Transverse colon (tissue), 4 donors: ENCODE measurements at regions not wholly inside any gene's neighbourhood (a gene's known extent, or its start where the extent isn't known, plus 50 kb on each side); places are given as distances from the start of the nearest gene placed in this dataset.

Experiments used
- DNase-seq: peaks from one replicate; pipeline ENCODE4 v3.0.0-alpha.2; 2019
- H3K27ac ChIP-seq, 4 donors: fragments of 200-600 bp; sonication (generic); 2 replicates each; pipeline ENCODE4 v1.5.1; 2016 to 2018; ENCODE audit warnings: inconsistent platforms in 4 of 4
- H3K27me3 ChIP-seq: fragments of 200-600 bp; sonication (generic); 2 replicates; pipeline ENCODE4 v1.5.1; 2017; ENCODE audit warnings: inconsistent platforms
- H3K36me3 ChIP-seq, 4 donors: fragments of 200-600 bp; sonication (generic); 2 replicates each; pipeline ENCODE4 v1.5.1; 2017 to 2019; ENCODE audit warnings: inconsistent platforms in 4 of 4
- H3K4me1 ChIP-seq, 4 donors: fragments of 200-600 bp; sonication (generic); 2 replicates each; pipeline ENCODE4 v1.5.1; 2017 to 2020; ENCODE audit warnings: inconsistent platforms in 4 of 4
- H3K4me3 ChIP-seq, 4 donors: fragments of 200-600 bp; sonication (generic); 1 replicate in 1 of 4; 2 replicates in 3 of 4; pipeline versions ENCODE4 v1.5.1 to v1.6.1; 2017 to 2019; ENCODE audit warnings: inconsistent platforms in 4 of 4
- H3K9me3 ChIP-seq, 2 donors: fragments of 200-600 bp; sonication (generic); 2 replicates each; pipeline ENCODE4 v1.5.1; 2017 to 2019; ENCODE audit warnings: inconsistent platforms in 2 of 2
- CTCF ChIP-seq, 5 experiments: fragments of 200-600 bp in 3 of 5; fragments of 450-650 bp in 2 of 5; sonication (generic) in 3 of 5; IDR thresholded peaks; 1 replicate in 2 of 5; 2 replicates in 3 of 5; pipeline ENCODE4 v1.5.1; 2016 to 2017; ENCODE audit warnings: antibody characterized with exemption in 5 of 5, inconsistent platforms in 3 of 5, mild to moderate bottlenecking in 2 of 5, moderate library complexity in 1 of 5
- EP300 ChIP-seq: sonication (generic); formaldehyde crosslinking; IDR thresholded peaks from one replicate; pipeline ENCODE4 v1.6.1; 2017; ENCODE audit warnings: antibody characterized with exemption, low read depth
- POLR2A ChIP-seq: fragments of 450-650 bp; IDR thresholded peaks from one replicate; pipeline ENCODE4 v1.6.1; 2016; ENCODE audit warnings: antibody characterized with exemption, mild to moderate bottlenecking, moderate library complexity
- POLR2AphosphoS5 ChIP-seq, 3 donors: sonication (generic); formaldehyde crosslinking; IDR thresholded peaks; one replicate each; pipeline ENCODE4 v1.6.1; 2016; ENCODE audit warnings: antibody characterized with exemption in 3 of 3
- WGBS, 2 donors: methylation state at CpG; one replicate each; pipeline ENCODE4 v1.1.5; 2018; ENCODE audit warnings: low coverage in 1 of 2; 5-methylcytosine and 5-hydroxymethylcytosine counted together
- in situ Hi-C, 4 donors: fragments of 200-750 bp; cut with MboI; loops; one replicate each; pipeline versions ENCODE4 v1.15.0 to v1.15.1; 2017; ENCODE audit warnings: low sequenced_read_pairs in 3 of 4, low pct_ligation_motif_present in 1 of 4, low pct_unique_long_range_greater_than_20kb in 1 of 4
- intact Hi-C: fragments of 100-400 bp; cut with DNase I; formaldehyde crosslinking; loops from one replicate; pipeline ENCODE4 v1.15.1; 2023; ENCODE audit warnings: low total_unique reads

- Histone ChIP-seq H3K27ac (peak overlapping the region; percentile 91 to 92 (median 92)), H3K9me3 (no peaks in the 10 kb centered on the region), H3K4me3 (peak overlapping the region; percentile 33 to 84 (median 78)), H3K36me3 (no peaks in the 10 kb centered on the region), H3K27me3 (no peaks in the 10 kb centered on the region), H3K4me1 (peaks cover 0 to 19% (median 9%) of the 10 kb centered on the region in 4 donors)
- TF ChIP-seq CTCF (IDR thresholded peaks at IDR 0.05): no peak
- no peak for TF ChIP-seq EP300
- no peak for TF ChIP-seq POLR2AphosphoS5 (IDR thresholded peaks at IDR 0.05)
- no peak for TF ChIP-seq POLR2A
- WGBS, 2 donors: 6 to 11% methylated on average over 9 to 12 of the region's 12 CpGs
- no peak for DNase-seq
- in situ Hi-C loops: no loop called here
- intact Hi-C loops: loop anchor here (10.0 kb wide), 1 partner anchor 184 kb away; no protein-coding TSS in a partner anchor
These were observed 188.8 kb downstream of the ZEB2 start for GRCh38 chr2:144330951-144331673.

GRCh38 chr2:144329472-144329871 lies 190.4 kb downstream of the ZEB2 start:
- no peak for DNase-seq
- WGBS, 2 donors: 83 to 94% methylated on average over 2 of the region's 2 CpGs

GRCh38 chr2:144328938-144329337 lies 191.0 kb downstream of the ZEB2 start:
- Histone ChIP-seq H3K36me3 (no peaks in the 10 kb centered on the region), H3K27ac (no peak overlapping the region), H3K27me3 (no peaks in the 10 kb centered on the region), H3K4me1 (peaks cover 0 to 27% (median 11%) of the 10 kb centered on the region in 4 donors), H3K9me3 (no peaks in the 10 kb centered on the region), H3K4me3 (no peak overlapping the region)
- in situ Hi-C loops (no loop called here), intact Hi-C loops (no loop called here)
- TF ChIP-seq POLR2AphosphoS5 (IDR thresholded peaks at IDR 0.05) (no peak), EP300 (no peak), POLR2A (no peak), CTCF (IDR thresholded peaks at IDR 0.05) (no peak)
- no peak for DNase-seq
- WGBS, 2 donors: 75 to 93% methylated on average over 5 to 7 of the region's 7 CpGs

More at GRCh38 chr2:144329472-144329871, 190.4 kb downstream of the ZEB2 start:
- no peaks in the 10 kb centered on the region for H3K27me3 ChIP-seq
- intact Hi-C loops: no loop called here
- no peaks in the 10 kb centered on the region for H3K9me3 ChIP-seq
- no peak for TF ChIP-seq CTCF (IDR thresholded peaks at IDR 0.05)
- no peak for TF ChIP-seq POLR2A
- TF ChIP-seq POLR2AphosphoS5 (IDR thresholded peaks at IDR 0.05): no peak
- TF ChIP-seq EP300: no peak
- in situ Hi-C loops: no loop called here
- H3K36me3 ChIP-seq: no peaks in the 10 kb centered on the region
- H3K27ac ChIP-seq: no peak overlapping the region
- no peak overlapping the region for H3K4me3 ChIP-seq
- peaks cover 0 to 27% (median 11%) of the 10 kb centered on the region in 4 donors for H3K4me1 ChIP-seq

- intact Hi-C loops (no loop called here), in situ Hi-C loops (no loop called here)
- DNase-seq: no peak
- H3K27ac ChIP-seq: no peak overlapping the region
- no peak for TF ChIP-seq CTCF (IDR thresholded peaks at IDR 0.05)
- no peak for TF ChIP-seq EP300
- TF ChIP-seq POLR2A: no peak
- TF ChIP-seq POLR2AphosphoS5 (IDR thresholded peaks at IDR 0.05): no peak
- H3K9me3 ChIP-seq: no peaks in the 10 kb centered on the region
- H3K36me3 ChIP-seq: no peaks in the 10 kb centered on the region
- no peak overlapping the region for H3K4me3 ChIP-seq
- H3K27me3 ChIP-seq: no peaks in the 10 kb centered on the region
- H3K4me1 ChIP-seq: peaks cover 0 to 18% (median 7%) of the 10 kb centered on the region in 4 donors
- 69 to 85% methylated on average over 3 of the region's 3 CpGs for WGBS, 2 donors
These were observed 193.1 kb downstream of the ZEB2 start for GRCh38 chr2:144326825-144327224.
